Amniotic epithelial cell (primary cell): ENCODE measurements at regions not wholly inside any gene's neighbourhood (a gene's known extent, or its start where the extent isn't known, plus 50 kb on each side); places are given as distances from the start of the nearest gene placed in this dataset.

Experiments
- DNase-seq: peaks from one replicate; pipeline ENCODE4 v3.0.0-alpha.2; 2010; ENCODE audit warnings: low read depth

DNA sequence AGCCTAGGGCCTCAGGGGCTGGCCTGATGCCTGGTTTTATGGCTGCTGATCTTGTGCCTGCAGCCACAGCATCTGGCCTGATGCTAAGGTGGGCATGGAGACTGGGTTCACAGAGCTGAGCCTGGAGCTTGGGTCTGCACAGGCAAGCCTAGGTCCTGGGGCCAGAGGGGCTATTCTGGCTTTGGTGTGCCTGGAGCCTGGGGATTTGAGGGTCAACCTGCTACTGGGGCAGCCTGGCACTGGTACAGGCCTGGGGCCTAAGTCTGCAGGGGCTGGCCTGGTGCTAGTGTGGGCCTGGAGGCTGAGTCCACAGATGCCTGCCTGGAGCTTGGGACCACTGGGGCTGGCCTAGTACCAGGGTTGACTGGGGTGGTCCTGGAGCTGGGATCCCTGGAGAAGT is 481.8 kb upstream of the GHITM start:
- no peak for DNase-seq

DNA sequence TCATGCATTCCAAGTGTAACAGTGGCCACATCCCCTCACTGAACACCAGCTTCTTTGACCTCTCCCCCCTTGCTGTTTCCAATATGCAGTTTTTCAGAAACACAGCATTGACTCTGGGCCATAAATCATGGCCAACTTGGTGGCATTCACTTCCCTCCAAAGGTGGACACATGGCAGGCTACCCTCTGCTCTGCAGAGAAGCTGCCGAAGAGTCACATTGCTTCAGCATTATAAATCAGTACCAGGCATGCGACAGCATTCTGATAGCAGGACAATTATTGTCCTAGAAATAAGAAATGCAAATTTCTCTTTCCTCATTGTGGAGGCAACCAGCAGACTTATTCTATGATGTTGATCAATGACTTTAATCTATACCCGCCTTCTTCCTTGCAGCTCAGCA is 475.4 kb upstream of the GHITM start:
- no peak for DNase-seq

DNA sequence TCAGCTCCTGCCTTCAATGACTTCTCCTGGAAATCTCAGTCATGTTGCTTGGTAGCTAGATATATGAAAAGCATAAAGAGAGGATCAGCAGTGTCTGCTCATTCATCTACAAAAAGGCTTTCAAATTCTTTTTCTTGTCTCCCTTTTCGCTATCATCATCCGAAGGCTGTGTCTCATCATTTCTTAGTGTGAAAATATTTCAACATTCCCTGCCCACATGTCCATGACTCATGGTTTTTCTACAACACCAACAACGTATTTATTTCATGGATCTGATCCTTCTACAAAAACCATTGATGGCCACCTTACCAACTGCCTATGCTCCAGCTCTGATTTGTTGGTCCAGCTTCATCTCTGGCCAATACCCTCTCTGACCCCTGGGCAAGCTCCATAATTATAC is 472.5 kb upstream of the GHITM start:
- DNase-seq: peak; percentile 85

DNA sequence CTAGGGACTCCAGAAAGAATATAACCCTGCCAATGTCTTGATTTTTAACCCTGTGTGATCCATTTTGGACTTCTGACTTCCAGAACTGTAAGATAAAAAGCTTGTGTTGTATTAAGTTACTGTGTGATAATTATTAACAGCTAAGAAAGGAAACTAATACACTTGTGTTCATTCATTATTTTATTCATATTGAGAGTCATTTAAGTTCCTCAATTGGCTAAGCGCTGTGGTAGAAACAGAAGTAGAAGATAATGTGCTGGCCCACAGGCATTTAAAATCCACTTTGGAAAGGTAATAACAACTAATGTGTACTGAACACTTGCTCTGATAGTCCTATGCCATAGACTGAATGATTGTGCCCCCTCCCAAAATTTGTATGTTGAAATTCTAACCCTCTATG is 471.7 kb upstream of the GHITM start:
- DNase-seq: no peak

DNA sequence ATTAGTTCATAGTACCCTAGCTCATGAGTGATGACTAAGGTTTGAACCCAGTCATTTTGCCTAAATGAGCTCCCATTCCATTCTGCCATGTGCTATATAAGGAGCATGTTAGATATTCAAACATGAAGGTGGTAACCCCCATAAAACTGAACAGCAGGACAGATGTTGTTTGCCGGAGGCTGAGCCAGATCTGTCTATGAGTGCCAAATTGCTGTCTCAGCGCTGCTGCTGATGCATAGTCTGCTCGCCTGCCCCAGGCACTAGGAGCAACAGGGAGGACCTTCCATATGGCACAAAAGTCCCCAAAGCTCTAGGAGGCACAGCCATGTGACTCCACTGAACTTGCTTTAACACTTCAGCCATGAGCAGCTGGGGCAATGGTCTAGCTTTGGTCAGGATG is 466.0 kb upstream of the GHITM start:
- DNase-seq: no peak

DNA sequence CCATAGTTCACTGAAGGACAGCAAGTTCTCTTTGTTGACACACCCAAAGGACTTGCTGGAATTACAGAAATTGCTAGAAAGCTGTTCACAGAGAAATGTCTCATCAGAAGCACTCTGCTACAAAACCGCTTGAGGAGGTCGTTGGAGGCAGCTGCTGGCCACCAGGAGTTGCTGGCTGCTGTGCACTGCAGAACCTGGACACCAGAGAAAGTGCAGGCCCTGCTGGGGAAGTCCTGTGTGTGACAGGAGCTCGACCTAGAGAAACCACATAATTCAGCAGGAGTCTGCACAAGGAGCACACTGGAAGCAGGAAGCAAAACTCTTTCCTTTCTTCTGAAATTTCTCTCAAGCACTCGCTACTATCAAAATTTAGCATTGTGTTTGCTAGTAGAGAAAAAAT is 461.5 kb upstream of the GHITM start:
- DNase-seq: peak; percentile 32

DNA sequence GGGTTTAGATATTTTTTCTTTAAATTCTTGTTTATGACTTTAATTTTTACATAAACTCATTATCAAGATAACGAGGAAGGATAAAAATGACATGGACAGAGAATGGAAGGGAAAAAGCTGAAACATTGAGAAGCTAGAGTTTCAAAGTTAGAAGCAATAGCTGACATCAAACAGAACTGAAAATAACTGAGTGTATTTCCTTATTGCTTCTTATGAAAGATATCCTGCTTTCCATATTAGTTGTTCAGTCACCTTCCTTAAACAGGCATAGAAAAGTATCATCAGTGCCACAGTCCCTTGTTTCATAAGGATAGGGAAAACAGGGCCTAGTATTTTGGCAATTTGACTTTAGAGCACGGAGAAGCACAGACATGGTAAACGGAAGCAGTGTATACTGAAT is 460.5 kb upstream of the GHITM start:
- no peak for DNase-seq

DNA sequence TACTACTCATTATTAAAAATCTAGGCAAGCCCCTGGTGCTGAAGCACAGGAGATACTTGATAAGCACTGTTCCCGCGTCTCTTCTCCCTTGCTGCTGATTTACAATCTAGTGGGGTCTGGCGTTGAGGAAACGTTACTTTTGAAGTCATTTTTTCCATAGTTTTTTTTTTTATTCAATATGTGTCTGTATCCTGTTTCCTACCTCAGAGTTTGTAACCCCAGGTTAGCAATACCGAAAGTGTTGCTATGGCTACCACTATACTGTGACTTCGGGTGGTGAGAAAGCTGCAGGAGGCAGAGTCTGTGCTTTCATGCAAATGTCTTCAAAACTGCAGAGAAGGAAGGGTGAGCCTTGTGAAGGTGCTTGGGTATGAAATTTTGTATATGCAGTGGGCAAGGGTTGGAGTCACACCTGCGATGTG is 458.8 kb upstream of the GHITM start:
- no peak for DNase-seq

DNA sequence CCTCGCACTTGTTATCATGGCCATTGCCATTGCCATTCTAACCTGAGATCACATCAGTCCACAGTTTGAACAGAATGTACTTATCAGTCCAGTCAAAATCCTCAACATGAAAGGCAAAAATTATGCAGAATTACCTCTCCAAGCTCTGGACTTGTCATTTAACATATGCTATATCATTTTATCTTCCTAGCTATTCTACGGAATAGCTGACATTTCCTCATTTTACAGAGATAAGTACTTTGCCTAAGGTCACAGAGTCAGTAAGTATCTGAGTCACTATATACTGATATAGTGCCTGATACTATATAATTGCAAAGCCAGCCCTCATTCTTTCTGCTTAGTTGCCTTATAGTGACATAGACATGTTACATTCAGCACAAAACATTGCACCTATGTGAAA is 456.9 kb upstream of the GHITM start:
- no peak for DNase-seq

DNA sequence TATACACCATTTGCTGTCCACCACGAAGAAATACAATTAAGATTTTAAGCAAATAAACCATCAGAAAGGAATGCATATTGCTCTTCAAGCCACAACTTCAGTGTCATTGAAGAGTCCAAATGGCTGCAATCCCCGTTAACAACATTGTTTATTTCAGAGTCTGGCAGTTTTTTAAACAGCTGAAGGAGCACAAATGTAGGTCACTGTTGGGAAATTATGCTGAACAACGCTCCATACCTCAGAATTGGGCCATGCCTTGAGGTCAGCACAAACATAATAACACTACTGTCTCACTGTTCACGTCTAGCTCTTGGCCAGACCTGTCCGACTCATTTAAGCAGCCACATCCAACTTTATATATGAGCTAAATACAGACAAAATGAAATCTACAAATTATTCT is 453.9 kb upstream of the GHITM start:
- peak; percentile 84 for DNase-seq

DNA sequence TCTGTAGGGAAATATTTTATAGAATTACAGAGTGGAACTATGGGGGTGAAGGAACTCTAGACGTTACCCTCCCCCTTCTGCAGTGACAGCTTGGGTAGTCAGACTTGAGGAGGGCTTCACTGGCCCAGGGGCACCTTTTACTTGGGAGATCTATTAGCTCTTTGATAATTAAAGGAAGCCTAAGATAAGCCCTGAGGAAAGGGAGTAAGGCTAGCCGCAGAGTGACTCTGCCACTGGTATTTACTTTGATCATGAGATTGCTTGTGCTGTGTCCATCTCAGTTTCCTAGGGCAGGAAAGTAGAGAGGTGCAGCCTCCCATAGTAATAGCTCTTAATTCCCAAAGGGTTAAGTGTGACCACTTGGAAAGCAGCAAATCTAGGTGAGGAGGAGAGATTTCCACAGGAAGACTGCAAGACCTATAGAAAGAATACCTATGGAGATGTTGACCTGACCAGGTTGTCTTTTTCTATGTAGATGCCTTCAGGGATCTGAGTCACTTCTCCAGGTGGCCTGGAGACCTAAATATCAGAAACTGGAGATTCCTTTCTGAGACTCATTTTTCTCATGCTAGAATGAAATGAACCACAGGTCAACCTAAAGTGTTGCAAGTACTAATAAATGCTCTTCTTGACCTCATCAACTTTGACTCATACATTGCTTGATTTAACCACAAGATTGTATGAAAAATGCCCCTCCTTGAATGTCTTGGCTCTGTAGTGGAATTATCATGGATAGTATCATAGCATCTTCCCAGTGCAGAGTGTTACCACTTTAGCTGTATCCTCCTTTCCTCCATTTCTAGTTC is 447.3 kb upstream of the GHITM start:
- DNase-seq: peak; percentile 88

DNA sequence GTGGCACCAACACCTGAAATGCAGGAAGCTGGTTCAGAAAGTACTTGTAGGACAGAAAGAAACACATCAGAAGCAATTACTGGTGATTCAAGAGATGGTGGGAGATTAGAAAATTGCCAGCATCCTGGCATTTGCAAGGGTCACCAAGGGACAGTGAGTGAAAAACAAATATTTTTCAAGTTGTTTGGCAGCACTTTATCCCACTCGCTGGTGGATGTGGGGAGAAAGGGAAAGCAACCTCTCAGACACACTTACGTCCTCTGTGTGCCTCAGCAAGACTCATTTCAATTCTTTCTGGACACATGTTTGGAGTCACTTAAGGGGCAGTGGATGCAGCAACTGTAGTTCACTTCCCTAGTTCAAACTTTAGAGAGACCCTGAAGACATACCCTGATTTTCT is 440.4 kb upstream of the GHITM start:
- no peak for DNase-seq

DNA sequence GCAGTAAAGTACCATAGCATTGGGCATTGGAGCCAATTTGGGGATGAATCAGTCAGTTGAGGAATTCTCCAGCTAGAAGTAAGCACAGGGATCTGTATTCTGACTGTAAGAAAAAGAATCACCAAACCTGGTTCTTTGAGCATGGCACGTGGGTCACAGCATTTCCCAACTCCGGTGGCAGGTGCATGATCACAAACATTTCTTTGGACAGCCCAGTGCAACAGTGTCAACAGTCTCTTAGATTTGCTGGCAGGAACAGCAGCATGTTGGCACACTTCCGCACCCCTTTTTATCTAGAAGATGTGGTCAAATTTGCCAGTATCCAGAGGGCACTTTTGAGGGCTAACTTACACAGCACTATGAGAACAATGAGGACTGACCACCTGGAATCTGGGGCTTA is 437.5 kb upstream of the GHITM start:
- no peak for DNase-seq

DNA sequence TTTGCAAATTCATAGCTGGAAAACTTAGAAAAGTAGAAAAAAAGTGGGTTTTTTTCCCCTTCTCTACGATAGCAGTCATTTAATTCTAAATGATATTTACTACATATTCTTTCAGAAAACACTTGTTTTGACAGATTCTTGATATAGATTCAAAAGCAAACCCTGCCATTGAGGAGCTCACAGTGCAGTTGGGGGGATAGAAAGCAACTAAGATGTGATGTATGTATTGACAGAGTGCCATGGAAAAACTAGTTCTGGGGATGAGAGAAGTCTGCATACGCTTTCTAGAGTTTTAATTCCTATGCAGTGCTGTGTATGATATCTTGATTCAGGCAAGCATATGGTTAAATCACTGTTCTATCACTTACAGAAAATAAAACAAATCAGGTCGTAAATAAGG is 436.6 kb upstream of the GHITM start:
- no peak for DNase-seq

DNA sequence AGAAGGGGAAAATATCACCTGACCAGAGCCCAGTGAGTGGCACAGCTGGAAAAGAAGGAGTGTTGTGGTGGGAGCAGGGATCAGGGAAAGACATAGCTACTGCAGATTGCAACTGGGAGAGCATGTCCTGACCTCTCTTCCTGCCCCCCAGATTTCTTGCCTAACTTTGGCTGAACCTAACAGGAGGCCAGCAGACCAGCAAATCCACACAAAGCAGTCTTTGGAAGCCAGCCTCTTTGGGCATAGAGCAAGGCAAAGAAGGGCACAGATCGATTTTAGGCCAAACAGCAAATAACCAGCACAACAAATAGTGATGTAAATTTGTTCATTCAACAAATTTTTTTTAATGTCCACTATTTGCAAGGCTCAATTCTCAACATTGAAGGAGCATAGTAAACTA is 433.2 kb upstream of the GHITM start:
- no peak for DNase-seq

DNA sequence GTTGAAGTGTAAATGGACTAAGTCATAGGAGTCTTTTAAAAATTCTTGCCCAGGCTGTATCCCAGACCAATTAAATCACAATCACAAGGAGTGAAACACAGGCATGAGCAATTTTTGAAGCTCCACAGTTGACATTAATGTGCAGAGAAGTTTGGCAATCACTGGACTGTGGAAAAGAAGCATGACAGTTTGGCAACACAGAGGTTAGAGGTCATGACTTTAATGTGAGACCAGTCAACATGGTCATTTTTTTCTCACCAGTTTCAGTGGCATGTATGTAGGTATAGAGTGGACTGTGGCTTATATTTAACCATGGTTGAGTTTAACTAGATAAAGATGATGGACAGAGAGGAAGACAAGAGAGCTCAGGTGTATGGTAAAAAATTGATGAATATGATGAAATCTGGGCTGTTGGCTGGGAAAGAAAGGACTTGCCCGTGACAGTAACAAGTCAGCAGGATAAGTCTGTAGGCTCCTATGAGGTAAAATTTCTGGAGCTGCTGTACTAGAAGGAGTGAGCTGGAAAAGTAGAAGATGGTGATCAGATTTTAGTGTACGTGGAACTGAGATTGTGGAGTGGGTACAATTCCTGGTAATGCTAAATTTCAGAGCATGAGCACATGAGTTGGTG is 432.2 kb upstream of the GHITM start:
- DNase-seq: peak; percentile 17

DNA sequence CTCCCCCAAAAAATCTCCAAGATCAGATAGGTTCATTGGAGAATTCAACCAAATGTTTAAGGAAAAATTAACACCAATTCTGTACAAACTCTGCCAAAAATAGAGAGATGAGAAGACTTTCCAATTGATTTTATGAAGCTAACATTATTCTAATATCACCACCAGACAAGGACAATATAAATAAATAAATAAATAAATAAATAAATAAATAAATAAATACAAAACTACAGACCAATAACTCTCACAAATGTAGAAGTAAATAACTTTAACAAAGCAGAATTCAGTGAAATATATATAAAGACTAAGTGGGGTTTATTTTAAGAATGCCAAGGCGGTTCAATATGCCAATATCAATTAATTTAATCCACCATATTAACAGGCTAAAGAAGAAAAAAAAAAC is 425.9 kb upstream of the GHITM start:
- DNase-seq: no peak

DNA sequence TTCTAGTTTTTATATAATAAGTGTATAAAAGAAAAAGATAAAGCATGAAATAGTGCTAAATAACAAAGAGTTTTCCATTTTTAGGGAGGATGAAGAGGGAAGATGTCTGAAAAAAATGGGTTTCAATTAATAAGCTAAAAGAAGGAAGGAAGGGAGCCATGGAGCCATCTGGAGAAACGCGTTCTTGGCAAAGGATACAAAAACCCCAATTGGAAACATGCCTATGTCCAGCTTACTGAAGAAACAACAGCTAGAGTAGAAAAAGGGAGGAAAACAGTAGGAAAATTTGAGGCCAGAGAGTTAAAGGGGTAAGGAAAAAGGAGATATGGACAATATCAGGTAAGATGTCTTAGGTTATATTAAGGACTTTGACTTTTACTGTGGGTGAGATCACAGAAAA is 416.2 kb upstream of the GHITM start:
- no peak for DNase-seq

DNA sequence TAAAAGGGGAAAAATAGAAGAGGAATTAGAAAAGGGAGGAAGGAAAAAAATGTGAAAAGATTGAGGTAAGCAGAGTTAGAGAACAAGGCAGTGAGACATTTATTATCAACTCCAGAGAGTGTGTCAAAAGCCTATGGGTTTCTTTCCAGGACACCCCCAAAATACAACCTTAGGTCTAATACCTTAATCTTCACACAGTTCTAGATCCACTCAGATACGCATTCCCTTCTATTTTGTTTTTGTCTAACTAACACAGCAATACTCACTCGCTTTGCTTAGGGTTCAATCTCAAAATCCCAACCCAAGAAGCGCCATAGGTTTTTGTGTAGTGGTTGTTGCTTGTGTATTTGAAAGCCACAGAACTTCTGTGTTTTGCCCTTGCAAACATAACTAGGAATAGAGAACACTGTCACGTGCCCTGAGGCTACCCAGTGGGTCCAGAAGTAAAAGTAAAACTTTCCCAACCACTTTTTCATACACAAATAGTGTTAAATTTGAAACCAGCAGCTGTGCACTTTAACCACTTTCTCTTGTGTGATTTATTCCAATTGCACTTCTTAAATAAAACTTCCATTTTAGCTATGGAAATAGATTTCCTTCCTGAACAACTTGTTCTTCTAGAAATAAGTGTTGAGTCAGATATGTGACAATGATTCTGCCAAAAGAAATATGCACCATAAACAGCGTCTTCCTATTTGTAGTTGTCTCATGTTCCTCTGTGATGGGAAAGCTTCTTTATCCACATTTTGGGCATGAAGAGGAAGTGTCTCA is 414.7 kb upstream of the GHITM start:
- no peak for DNase-seq

DNA sequence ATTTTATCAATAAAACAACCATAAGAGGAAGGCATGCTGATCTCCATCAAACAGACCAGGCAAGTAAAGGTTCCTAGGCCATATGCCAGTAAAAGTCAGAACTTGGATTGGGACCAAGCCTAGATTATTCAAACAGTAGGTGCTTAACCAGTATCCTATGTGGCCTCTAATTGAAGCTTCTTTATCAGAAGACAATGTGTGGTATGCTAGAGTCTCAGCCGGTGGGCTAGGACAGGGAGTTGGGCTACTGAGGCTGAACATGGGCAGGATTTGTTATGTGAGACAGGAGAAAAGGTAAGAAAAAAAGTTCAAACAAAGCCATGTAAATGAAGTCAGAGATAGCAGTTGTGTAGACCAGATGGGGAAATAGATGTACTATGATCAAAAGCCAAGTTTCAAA is 413.7 kb upstream of the GHITM start:
- no peak for DNase-seq

DNA sequence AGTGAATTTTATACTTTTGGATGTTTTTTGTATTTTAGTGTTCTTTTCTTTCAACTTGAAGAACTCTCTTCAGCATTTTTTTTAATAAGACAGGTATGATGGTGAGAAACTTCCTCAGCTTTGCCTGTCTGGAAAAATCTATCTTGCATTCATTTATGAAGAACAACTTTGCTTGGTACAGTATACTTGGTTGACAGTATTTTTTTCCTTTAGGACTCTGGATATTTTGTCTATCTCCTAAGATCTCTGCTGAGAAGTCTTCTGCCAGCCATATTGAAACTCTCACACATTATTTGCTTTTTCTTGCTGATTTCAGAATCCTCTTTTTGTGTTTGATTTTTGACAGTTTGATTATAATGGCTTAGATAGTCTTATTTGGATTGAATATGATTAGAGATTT is 405.0 kb upstream of the GHITM start:
- peak; percentile 7 for DNase-seq

DNA sequence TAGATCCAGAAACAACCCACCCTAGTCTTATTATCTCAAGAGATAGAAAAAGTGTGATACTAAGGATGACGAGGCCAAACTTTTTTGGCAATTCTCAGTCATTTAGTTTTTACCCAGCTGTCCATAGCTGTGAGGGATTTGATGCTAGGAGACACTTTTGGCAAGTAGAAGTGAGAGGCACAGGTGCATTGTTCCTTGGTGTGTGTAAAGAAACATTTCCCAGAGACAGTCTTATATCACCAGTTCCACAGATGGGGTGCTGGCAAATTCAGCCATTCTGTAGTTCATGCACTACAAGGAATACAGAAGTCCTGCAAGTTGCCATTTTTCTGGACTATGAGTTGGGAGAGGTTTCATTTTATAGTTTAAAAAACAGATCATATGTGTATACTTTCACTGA is 403.3 kb upstream of the GHITM start:
- DNase-seq: no peak

DNA sequence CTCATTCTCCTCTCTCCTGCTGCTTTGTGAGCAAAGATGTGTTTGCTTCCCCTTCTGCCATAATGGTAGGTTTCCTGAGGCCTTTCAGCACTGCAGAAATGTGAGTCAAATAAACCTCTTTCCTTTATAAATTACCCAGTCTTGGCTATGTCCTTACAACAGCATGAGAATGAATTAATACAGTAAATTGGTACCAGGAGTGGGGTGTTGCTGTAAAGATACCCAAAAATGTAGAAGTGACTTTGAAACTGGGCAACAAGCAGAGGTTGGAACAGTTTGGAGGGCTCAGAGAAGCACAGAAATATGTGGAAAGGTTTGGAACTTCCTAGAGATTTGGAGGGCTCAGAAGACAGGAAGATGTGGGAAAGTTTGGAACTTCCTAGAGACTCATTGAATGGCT is 388.7 kb upstream of the GHITM start:
- DNase-seq: no peak
